ENCODE measurements at regions not wholly inside any gene's neighbourhood (a gene's known extent, or its start where the extent isn't known, plus 50 kb on each side); places are given as distances from the start of the nearest gene placed in this dataset.

- Histone ChIP-seq H2AK5ac (ENCODE audit: low read depth, low read length) (no peak overlapping the region), H3K27me3 (replicated peaks in 1 of 4; ENCODE audit: control insufficient read depth in 3 of 4, extremely low read depth in 1 of 4, insufficient read depth in 3 of 4, low read length in 3 of 4) (no peaks in the 10 kb centered on the region), H3K23me2 (ENCODE audit: low read depth, low read length) (no peaks in the 10 kb centered on the region), H4K20me1 (replicated peaks in 1 of 2; ENCODE audit: control insufficient read depth in 1 of 2, insufficient read depth in 2 of 2, low read length in 2 of 2) (no peaks in the 10 kb centered on the region), H3K9me3 (ENCODE audit: insufficient read depth in 2 of 2, low read depth in 1 of 2, low read length in 1 of 2) (no peaks in the 10 kb centered on the region), H3K27ac (ENCODE audit: low read depth, low read length) (no peak overlapping the region), H2BK12ac (ENCODE audit: low read depth, low read length) (no peak overlapping the region), H3K14ac (ENCODE audit: insufficient read length) (no peak overlapping the region), H3K4me1 (replicated peaks in 1 of 4; ENCODE audit: control insufficient read depth in 3 of 4, insufficient read depth in 4 of 4, low read length in 3 of 4) (no peaks in the 10 kb centered on the region), H4K5ac (ENCODE audit: insufficient read length, low read depth, low read length) (no peak overlapping the region), H3K4me3 (ENCODE audit: extremely low read depth in 1 of 4, insufficient read depth in 2 of 4, low read depth in 3 of 4, low read length in 4 of 4) (no peak overlapping the region), H3K56ac (replicated peaks; ENCODE audit: insufficient read length, low read depth, low read length) (no peak overlapping the region), H4K8ac (ENCODE audit: extremely low read depth, insufficient read depth, low read length) (no peak overlapping the region), H3K9ac (replicated peaks in 1 of 4; ENCODE audit: extremely low read depth in 1 of 4, low read depth in 3 of 4, low read length in 3 of 4) (no peak overlapping the region), H2BK15ac (ENCODE audit: low read length) (no peak overlapping the region), H3K18ac (ENCODE audit: extremely low read depth, low read length) (no peak overlapping the region), H3K79me1 (ENCODE audit: low read depth, low read length) (no peaks in the 10 kb centered on the region), H2BK120ac (replicated peaks; ENCODE audit: low read depth, low read length) (no peak overlapping the region), H4K91ac (replicated peaks; ENCODE audit: insufficient read length, low read length) (no peak overlapping the region), H3K36me3 (ENCODE audit: control insufficient read depth in 2 of 4, insufficient read depth in 4 of 4, low read length in 3 of 4) (no peaks in the 10 kb centered on the region), H3K23ac (ENCODE audit: insufficient read length) (no peak overlapping the region), H3K79me2 (ENCODE audit: control insufficient read depth in 1 of 2, insufficient read depth in 2 of 2, low read length in 2 of 2) (no peaks in the 10 kb centered on the region), H2AFZ (ENCODE audit: low read length) (no peak overlapping the region), H2BK5ac (ENCODE audit: low read depth, low read length) (no peak overlapping the region), H3K4ac (replicated peaks; ENCODE audit: insufficient read length, low read depth, low read length) (no peak overlapping the region), H3K4me2 (ENCODE audit: insufficient read depth in 1 of 2, low read depth in 2 of 2, low read length in 2 of 2) (no peak overlapping the region), H2BK20ac (ENCODE audit: low read length) (no peak overlapping the region)
- POLR2A ChIA-PET (ENCODE audit: partially characterized antibody), result no interaction called here
- no peak for FAIRE-seq
- CTCF ChIA-PET (ENCODE audit: partially characterized antibody), result interaction anchor here (1.7 kb wide), 1 partner anchor 10 kb away, joined by 7 read pairs; no protein-coding TSS in a partner anchor
- 72% methylated on average over 2 of the region's 2 CpGs; no CpG with 5 or more reads in 1 of the 2 experiments for WGBS, 2 experiments (ENCODE audit: extremely low coverage in 1 of 2, insufficient coverage in 1 of 2, insufficient read length in 1 of 2, insufficient replicate concordance in 2 of 2, low coverage in 1 of 2, low lambda C conversion rate in 2 of 2, missing lambda C conversion rate in 1 of 2)
- no peak for DNase-seq (ENCODE audit: low read depth in 1 of 2, low spot score in 2 of 2)
- TF ChIP-seq POU5F1 (IDR thresholded peaks at IDR 0.05; ENCODE audit: low read depth, low read length), result no peak
- TF ChIP-seq MAFK (IDR thresholded peaks at IDR 0.05; ENCODE audit: low read depth, low read length), result no peak
- no peak for TF ChIP-seq TEAD4 (IDR thresholded peaks at IDR 0.05; ENCODE audit: low read depth, low read length)
- TF ChIP-seq EGR1 (IDR thresholded peaks at IDR 0.05; ENCODE audit: borderline replicate concordance, low read depth, low read length), result no peak
- no peak for TF ChIP-seq SP4 (IDR thresholded peaks at IDR 0.05; ENCODE audit: low read length)
- no peak for TF ChIP-seq TAF7 (optimal IDR thresholded peaks at IDR 0.05; ENCODE audit: borderline replicate concordance, low read depth, low read length)
- no peak for TF ChIP-seq RNF2 (IDR thresholded peaks at IDR 0.05; ENCODE audit: borderline replicate concordance, low read depth, low read length, missing control alignments, poor library complexity, severe bottlenecking)
- no peak for TF ChIP-seq RBBP5 (IDR thresholded peaks at IDR 0.05; ENCODE audit: borderline replicate concordance, low read depth, low read length)
- TF ChIP-seq EZH2 (IDR thresholded peaks at IDR 0.05; ENCODE audit: low read depth, low read length, severe bottlenecking), result no peak
- TF ChIP-seq GABPA (IDR thresholded peaks at IDR 0.05; ENCODE audit: borderline replicate concordance, insufficient read depth, low read length), result no peak
- TF ChIP-seq CTBP2 (IDR thresholded peaks at IDR 0.05; ENCODE audit: borderline replicate concordance, insufficient read depth, insufficient read length, low read length), result no peak
- TF ChIP-seq SUZ12 (IDR thresholded peaks at IDR 0.05; ENCODE audit: low read length), result no peak
- TF ChIP-seq SAP30 (IDR thresholded peaks at IDR 0.05; ENCODE audit: insufficient read depth, insufficient replicate concordance, low read length), result no peak
- no peak for TF ChIP-seq TBP (IDR thresholded peaks at IDR 0.05; ENCODE audit: low read depth, low read length)
- TF ChIP-seq KDM5A (IDR thresholded peaks at IDR 0.05; ENCODE audit: low read length), result no peak
Measured at GRCh38 chr21:25506261-25506660, 101.0 kb downstream of the MRPL39 start.
